ENCODE measurements at regions not wholly inside any gene's neighbourhood (a gene's known extent, or its start where the extent isn't known, plus 50 kb on each side); places are given as distances from the start of the nearest gene placed in this dataset.

GRCh38 chr15:58377193-58377592 is 54.6 kb upstream of the LIPC start:
- TF ChIP-seq CTCF (IDR thresholded peaks at IDR 0.05), result no peak
- no peak for TF ChIP-seq POLR2AphosphoS5 (IDR thresholded peaks at IDR 0.05)
- no peak for TF ChIP-seq EP300 (IDR thresholded peaks at IDR 0.05)
